IPS-11a (cell line): ENCODE measurements at regions not wholly inside any gene's neighbourhood (a gene's known extent, or its start where the extent isn't known, plus 50 kb on each side); places are given as distances from the start of the nearest gene placed in this dataset.

Source experiments
- H3K4me3 ChIP-seq: one replicate; pipeline ENCODE4 v1.5.1; 2013; ENCODE audit warnings: low read depth, low read length, control low read depth

DNA sequence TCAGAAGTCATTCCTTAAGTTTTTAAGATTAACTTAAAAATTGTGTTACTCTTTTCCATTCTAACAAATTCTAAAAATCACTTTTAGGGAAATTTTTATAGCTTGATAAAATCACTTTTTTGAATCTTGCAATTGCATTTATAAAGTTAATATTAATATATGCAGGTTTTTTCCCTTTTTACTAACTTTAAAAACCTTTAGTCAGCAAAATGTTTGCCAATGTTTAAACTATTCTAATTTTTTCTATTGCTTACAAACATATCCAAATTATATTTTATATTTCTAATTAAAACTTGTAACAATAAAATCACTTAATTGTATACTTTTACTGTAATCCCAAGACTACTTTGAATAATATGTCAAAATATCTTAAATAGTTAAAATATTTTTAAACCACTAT, 839.4 kb downstream of the TBL1XR1 start:
- no peak overlapping the region for H3K4me3 ChIP-seq

DNA sequence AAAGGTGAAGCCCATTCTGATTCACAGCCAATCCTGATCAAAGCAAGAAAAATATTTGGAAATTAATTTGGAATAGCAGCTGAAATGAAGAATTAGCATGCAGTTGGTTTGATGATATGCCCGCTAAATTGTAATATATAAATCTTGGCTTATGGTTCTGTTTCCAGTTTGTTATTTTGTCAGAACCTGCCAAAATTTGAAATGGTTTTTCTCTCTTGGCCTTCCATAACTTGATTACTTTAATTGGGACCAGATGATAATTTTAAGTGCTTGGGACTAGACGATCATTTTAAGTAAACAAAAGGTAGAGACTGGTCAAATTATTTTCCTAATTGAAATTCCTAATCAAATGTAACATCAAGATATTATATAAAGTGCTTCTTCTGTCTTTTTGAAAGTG, 842.4 kb downstream of the TBL1XR1 start:
- H3K4me3 ChIP-seq, result no peak overlapping the region

DNA sequence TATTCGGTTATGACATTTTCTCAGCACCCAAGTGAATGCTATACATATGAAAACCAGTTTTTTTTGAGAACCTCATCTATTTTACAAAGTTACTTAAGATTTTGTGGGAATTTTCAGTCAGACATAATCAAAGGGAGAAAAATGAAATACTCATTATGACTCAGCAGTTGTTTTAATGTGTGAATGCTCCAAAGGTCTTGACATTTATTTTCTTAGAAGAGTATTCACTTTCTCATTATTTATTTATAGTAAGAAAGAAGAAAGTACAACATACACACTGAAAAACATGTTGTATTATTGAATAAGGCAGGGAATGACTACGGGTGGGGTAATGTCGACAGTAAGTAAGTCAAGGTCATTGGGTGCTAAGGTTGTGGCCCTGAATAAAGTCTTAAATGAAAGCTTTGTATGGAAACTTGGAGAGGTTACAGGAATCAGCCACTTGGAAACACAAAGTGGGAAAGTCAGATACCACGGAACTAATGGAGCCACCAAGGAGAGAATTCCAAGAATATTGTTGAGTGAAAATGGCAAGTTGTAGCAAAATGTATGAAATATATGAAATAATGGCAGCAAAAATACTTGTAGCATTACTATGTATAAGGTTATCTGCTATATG, 844.5 kb downstream of the TBL1XR1 start:
- H3K4me3 ChIP-seq, result no peak overlapping the region

DNA sequence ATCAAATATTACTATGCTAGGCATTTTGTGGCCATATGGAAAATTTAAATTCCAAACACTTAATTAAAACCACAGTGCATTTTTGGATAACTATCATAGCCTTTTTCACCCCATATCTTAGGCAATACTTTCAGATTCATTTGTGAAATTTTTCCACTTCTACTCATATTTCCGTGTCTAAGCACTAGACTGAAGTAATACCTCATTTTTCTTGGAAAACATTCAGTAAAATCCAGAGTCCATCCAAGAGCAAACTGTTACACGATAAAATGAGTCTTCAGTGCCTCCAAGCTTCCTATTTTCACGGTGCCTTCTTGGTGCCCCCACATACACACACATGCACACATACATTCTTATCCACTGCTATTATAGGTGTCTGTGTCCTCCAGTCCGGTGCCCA, 845.9 kb downstream of the TBL1XR1 start:
- no peak overlapping the region for H3K4me3 ChIP-seq

DNA sequence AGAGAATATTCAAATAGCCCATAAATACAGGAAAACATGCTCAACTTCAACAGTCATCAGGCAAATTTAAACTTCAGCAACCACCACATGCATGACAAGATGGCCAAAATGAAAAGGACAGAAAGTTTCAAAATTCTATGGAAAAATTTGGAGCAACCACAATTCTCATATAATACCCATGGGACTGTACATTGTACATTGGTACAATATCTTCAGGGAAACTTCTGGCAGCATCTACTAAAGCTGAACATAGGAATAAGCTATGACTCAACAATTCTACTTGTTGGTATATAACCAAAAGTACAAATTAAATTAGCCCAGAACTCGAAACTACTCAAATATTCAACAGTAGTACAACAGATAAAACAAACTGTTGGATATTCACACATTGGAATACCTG, 847.6 kb downstream of the TBL1XR1 start:
- no peak overlapping the region for H3K4me3 ChIP-seq

DNA sequence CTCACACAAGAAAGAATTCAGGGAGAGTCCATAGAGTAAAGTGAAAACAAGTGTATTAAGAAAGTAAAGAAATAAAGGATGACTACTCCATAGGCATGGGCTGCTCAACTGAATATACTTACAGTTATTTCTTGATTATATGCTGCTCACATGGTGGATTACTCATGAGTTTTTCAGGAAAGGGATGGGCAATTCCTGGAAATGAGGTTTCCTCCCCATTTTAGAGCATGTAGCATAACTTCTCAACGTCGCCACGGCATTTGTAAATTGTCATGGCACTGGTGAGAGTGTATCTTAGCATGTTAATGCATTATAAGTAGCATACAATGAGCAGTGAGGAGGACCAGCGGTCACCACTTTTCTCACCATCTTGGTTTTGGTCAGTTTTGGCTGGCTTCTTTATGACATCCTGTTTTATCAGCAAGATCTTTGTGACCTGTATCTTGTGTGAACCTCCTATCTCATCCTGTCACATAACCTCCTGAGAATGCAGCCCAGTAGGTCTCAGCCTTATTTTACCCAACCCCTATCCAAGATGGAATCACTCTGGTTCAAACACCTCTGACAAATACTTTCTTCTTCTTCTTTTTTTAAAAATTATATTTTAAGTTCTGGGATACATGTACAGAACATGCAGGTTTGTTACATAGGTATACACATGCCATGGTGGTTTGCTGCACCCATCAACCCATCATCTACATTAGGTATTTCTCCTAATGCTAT, 849.7 kb downstream of the TBL1XR1 start:
- H3K4me3 ChIP-seq, result no peak overlapping the region

DNA sequence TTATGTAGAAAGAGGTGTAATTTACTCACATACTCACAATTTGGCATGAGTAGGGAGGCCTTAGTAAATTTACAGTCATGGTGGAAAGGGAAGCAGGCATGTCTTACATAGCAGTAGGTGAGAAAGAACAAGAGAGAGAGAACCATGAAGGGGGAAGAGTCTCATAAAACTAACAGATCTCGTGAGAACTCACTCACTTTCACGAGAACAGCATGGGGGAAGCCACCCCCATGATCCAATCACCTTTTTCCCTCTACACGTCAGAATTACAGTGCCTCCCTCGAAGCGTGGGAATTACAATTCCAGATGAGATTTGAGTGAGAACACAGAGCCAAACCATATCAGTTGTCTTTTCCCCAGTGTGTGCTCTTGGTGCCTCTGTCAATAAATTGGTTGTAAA, 855.3 kb downstream of the TBL1XR1 start:
- no peak overlapping the region for H3K4me3 ChIP-seq

DNA sequence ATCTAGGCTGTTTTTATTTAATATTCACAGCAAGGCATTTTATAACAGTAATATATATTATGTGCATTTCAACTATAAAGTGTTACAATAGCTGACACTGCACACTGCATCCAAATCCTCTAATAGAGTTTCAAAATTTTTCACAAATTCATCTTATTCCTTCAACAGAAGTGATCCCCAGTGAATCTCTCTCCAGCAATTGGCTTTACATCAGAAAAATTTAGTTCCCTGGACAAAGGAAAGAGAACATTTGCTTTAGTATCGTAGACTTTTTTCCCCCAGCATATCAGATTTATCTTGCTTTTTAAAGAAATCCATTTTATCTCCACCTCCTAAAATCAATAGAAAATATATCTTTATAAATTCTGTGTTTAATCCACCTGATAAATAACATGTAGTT, 868.6 kb downstream of the TBL1XR1 start:
- H3K4me3 ChIP-seq, result no peak overlapping the region

DNA sequence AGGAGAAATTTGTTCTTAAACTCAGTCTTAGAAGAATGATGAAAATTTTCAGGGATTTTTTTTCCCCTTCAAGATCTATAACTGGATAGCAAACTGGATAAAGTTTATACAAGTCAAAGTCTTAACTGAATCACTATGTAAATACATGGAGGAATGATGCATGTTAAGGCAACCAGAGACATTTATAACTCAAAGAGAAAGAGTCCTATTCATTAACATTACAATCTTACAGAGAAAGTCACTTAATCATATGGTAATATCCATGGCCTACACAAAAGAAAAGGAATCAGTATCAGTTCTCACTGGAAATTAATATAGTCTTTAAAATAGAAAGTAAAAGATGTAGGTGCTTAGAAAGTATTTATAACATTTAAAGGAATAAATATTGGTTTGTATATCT, 869.1 kb downstream of the TBL1XR1 start:
- no peak overlapping the region for H3K4me3 ChIP-seq

DNA sequence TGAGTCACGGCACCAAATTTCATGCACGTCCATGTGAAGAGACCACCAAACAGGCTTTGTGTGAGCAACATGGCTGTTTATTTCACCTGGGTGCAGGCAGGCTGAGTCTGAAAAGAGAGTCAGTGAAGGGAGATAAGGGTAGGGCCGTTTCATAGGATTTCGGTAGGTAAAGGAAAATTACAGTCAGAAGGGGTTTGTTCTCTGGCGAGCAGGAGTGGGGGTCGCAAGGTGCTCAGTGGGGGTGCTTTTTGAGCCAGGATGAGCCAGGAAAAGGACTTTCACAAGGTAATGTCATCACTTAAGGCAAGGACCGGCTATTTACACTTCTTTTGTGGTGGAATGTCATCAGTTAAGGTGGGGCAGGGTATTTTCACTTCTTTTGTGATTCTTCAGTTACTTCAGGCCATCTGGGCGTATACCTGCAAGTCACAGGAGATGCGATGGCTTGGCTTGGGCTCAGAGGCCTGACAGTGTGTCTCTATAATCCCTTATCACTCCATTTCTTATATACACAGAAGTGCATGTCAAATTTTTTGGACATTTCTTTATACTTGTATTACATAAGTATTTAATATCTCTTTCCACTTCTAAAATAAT, 870.3 kb downstream of the TBL1XR1 start:
- peak overlapping the region; percentile 66 for H3K4me3 ChIP-seq

DNA sequence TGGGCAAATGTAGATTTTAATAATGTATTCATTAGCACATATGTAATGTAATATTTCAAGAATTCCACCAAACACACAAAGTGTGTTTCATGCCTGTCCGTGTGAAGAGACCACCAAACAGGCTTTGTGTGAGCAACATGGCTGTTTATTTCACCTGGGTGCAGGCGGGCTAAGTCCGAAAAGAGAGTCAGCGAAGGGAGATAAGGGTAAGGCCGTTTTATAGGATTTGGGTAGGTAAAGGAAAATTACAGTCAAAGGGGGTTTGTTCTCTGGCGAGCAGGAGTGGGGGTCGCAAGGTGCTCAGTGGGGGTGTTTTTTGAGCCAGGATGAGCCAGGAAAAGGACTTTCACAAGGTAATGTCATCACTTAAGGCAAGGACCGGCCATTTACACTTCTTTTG, 875.8 kb downstream of the TBL1XR1 start:
- peak overlapping the region; percentile 47 for H3K4me3 ChIP-seq

DNA sequence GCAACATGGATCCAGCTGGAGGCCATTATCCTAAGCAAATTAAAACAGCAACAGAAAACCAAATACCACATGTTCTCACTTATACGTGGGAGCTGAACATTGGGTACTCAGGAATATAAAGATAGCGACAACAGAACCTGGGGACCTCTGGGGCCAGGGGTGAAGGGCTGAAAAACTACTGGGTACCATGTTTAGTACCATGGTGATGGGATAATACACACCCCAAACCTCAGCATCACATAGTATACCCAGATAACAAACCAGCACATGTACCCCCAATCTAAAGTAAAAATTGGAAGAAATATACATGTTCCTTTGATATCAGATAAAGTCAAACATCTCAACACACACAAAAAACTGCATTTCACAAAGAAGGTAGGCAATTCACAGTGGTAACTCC, 876.2 kb downstream of the TBL1XR1 start:
- peak overlapping the region; percentile 47 for H3K4me3 ChIP-seq

DNA sequence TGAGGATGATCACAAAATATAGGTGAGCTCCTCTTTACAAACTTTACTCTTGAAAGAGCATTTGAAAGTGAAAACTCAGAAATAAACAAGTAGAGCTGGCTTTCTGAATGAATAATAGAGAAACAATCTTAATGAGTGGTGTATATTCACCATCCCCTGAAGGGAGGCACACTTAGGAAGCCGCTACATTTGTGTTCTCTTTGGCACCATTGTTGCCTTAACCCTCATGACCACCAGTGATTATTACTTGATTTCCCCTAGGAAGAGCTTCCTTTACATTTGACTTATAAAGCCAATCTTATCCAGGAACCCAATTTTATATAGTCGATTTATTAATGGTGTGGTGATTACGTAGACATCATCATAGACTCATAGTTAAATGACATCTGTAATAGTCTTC, 883.9 kb downstream of the TBL1XR1 start:
- no peak overlapping the region for H3K4me3 ChIP-seq

DNA sequence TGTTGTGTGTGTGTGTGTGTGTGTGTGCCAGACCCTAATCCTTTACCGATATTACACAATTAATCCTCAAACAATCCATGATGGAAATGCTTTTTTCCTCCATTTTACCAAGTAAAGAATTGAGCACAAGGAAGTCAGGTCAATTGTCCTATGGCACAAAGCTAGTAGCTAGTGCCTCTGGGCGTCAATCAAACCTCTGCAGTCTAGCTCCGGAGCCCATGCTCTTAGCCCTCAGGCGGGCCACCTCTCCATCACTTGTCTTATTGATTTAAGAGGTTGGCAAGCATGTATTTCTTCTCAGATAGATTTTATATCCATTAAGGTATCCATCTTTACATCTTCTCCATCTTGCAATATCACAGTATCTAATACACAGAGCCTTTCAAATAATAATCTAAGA, 886.6 kb downstream of the TBL1XR1 start:
- no peak overlapping the region for H3K4me3 ChIP-seq

DNA sequence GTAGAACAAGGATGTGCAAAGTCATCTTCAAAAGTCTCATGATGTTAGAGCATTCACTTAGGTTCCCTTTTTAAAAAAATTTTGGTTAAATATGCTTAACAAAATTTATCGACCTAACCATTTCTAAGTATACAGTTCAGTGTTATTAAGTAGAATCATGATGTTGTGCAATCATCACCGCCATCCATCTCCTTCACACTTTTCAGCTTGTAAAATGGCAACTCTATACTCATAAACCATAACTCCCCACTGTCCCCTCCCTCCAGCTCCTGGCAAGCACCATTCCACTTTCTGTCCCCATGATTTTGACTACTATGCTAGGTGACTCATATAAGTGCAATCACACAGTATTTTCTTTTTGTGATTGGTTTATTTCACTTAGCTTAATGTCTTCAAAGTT, 895.0 kb downstream of the TBL1XR1 start:
- H3K4me3 ChIP-seq, result no peak overlapping the region

DNA sequence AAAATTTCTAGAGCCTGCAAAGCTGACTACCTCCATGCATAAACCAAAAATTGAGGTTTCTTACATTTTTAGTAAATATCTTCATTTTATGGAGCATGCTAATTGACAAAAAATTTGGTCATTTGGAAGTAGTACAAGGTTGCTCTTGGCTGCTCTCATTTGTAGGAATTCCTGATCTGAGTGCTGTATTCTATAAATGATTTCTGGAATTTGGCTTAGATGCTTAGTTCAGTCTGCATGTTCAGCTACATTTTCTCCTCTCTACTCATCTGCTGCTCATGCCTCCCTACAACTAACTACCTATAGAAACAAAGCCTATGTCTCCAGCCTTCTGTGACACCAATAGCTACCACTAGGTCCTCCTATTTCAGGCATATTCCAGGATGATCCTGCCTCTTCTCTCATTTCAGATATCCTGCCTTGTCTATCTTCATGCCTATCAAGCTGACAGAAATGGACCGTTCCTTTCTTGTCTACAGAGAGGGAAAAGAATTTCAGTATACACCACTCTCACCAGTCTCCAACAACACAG, 901.1 kb downstream of the TBL1XR1 start:
- no peak overlapping the region for H3K4me3 ChIP-seq

DNA sequence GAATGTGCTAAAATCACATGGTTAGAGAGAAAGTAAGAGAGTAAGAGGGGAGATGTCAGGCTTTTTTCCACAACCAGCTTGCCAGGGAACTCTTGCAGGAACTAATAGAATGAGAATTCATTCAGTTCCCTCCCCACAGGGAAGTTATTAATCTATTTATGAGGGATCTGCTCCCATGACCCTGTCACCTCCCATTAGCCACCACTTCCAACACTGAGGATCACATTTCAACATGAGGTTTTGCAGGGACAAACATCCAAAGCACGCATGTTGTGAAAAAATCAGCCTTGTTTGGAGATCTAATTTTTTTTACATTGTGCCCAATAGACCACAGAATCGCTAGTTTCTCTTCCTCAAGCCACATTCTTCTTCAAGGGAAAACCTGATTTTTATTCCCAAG, 904.0 kb downstream of the TBL1XR1 start:
- no peak overlapping the region for H3K4me3 ChIP-seq

DNA sequence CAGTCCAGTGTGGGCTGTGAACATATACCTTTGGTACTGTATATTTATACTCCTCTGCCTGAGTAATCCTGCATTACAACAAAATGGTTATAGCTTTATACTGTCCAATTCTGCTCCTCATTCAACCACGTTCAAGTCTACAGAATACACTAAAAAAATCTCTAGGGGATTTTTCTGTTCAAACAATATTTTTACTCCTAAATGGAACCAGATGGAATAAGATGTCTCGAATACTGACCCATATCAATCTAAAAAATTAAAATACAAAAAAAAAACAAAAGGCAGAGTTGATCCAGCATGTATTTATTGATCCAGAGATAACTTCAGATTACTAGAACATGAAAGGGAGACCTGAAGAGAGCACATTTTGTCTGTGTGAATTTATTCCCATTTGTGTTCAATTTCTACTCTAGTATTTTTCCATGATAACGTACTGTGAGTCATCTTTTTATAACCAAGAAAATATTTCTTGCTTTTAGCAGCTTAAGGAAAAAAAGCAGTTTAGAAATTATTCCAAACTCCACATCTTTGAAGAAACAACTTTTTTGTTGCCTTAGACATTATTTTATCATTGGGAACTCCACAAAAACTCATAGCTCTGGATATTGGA, 910.7 kb downstream of the TBL1XR1 start:
- H3K4me3 ChIP-seq, result no peak overlapping the region

DNA sequence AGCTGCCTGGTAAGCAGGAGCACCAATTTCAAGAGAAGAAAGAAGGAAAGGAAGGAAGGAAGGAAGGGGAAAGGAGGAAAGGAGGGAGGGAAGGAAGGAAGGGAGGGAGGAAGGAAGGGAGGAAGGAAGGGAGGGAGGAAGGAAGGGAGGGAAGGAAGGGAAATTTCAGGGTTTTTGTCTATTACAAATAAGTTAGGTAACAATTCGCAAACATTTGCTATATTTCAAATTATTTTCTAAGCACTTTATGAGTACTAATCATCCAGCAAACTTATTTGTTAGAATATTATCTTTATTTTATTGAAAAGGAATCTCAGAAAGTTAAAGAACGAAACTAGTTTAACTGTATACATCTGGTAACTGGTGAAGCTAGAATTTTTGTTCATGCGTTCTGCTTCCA, 921.7 kb downstream of the TBL1XR1 start:
- H3K4me3 ChIP-seq, result no peak overlapping the region

DNA sequence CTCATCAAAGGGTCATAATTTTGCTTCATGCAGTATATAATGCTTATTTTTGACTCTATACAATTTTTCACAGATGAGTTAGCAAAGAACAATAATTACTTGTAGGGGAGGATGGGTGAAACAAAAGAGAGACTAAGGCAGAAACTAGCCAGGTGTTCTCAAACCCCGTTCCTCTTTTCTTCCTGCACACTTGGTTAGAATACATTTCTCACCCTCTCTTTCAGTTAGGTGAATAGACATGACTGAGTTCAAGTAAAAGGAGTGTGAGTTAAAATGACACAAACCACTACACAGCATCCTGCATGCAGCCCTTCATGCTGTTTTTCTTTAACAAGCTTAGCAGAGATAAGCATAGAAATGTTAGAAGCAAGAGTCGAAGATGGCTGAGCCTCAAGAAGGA, 922.2 kb downstream of the TBL1XR1 start:
- H3K4me3 ChIP-seq, result no peak overlapping the region

DNA sequence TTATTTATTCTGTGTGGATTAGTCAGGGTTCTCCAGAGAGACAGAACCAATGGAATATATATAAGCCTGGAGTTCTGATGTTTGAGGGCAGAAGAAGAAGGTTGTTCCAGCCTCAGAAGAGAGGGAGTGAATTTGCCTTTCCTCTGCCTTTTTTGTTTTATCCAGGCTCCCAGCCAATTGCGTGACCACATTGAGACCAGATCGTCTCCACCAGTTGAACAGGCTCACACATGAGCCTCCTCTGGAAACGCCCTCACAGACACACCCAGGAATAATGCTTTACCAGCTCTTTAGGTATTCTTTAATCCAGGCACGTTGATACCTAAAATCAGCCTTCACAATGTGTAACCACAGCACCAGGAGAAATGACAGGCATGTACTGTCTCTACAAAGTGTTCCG, 923.1 kb downstream of the TBL1XR1 start:
- H3K4me3 ChIP-seq, result no peak overlapping the region

DNA sequence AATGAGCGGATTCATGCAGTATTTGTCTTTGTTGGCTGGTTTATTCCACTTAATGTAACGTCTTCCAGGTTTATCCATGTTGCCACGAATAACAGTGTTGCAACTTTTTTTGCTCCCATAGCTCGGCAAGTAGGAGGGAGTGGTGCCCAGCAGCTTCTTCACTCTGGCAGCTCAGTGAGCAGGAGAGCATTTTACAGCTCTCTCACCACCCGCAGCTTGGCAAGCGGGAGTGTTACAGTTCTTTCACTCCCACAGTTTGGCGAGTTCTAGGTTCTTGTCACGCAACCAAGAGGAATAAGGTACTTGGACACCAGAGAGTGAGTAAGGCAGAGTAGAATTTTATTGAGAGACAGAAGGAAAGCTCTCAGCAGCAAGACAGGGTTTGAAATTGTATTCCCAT, 935.2 kb downstream of the TBL1XR1 start:
- H3K4me3 ChIP-seq, result no peak overlapping the region
